AML-193 (cell line): ENCODE measurements at regions not wholly inside any gene's neighbourhood (a gene's known extent, or its start where the extent isn't known, plus 50 kb on each side); places are given as distances from the start of the nearest gene placed in this dataset.

ENCODE experiments used
- DNase-seq, 2 experiments: peaks; one replicate each; lab custom pipeline; 2025; lab: John Stamatoyannopoulos, UW

DNA sequence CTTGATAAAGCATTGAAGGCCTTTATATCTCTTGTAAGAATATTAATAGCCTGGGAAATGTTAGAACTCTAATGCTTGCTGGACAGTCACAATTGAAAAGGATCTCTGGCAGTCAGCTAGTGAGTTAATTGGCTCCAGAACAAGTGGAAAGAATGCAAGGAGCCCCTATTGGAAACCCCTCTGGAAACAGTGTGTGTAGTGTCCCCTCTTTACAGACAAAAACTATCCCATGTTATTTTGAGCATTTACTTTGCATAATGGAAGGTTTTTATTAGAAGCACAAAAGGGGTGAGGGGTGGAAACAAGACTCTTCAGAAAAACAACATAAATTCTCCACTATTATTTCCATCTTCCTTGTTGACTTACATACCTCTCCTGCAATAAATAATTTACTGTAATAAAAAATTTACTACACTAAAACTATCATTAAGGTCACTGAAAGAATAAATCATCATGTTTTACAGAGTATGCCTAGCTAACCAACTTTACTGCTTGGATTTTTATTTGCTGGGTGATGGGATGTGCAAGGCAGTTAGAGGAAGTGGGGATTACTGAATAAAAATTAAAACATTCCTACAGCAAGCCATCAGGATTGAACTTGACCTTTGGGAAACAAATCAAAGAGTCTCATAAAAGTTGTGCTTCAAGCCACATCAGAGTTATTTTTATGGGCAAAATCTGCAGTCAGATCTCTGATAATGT, 610.4 kb downstream of the TBC1D4 start:
- DNase-seq: no peak

DNA sequence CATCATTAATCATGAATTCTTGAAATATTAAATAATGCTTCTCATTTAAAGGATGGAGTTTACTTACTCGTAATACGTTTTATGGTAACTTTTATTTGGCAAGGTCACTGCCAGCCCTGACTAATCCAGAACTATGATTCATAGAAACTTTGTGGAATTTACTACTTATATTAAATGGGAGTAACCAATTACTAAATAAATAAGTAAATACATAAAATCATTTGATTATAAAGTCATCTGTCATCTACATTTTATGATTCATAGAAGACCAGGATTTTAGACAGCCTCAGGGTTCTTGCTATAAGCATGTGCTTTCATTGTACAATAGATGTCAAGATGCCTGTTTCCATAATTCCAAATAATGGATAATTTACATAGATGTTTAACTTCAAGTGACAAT, 611.1 kb downstream of the TBC1D4 start:
- no peak for DNase-seq

GRCh38 chr13:74869846-74870245, 612.1 kb downstream of the TBC1D4 start:
- DNase-seq: no peak

DNA sequence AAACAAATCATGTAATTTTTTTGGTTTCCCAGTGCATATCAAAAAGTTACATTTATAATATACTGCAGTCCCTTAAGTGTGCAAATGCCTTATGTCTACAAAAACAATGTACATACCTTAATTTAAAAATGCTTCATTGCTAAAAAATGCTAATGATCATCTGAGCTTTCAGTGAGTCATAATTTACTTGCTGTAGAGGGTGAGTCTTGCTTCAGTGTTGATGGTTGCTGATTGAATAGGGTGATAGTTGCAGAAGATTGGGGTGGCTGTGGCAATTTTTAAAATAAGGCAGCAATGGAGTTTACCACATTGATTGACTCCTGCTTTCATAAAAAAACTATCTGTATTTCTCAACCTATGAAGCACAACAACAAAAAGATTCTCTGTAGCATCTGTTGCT, 613.9 kb downstream of the TBC1D4 start:
- DNase-seq: no peak

DNA sequence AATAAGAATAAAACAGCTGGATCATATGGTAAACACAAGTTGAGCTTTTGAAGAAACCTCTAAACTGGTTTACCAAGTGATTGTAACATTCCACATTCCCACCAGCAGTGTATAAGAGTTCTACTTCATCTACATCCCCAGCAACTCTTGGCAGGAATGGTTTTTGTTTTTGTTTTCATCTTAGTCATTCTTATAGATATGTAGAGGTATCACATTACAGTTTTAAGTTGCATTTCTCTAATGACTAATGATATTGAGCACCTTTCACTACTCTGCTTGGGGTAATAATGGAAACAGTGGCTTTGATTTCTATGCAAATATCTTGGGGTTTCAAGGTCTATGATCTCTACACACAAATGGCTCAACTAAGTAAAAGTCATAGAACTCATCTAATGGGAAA, 614.5 kb downstream of the TBC1D4 start:
- no peak for DNase-seq

DNA sequence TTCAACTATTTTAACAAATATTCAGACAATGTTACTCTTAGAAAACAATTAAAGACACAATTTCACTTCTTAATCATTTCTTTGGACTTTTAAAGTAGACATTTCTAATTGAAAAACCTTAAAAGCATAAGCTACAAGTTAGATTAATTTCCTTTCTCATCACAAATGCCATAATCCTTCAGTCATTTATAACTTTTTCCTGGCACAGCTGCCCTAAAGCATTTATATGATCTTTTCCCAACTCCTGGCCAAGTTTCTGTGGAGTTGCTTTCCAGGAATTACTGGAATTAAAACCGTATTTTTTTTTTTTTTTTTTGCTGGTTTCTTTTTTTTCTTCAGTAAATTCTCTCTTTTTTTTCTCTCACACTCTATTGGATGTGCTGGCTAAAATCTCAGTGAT, 615.9 kb downstream of the TBC1D4 start:
- no peak for DNase-seq

DNA sequence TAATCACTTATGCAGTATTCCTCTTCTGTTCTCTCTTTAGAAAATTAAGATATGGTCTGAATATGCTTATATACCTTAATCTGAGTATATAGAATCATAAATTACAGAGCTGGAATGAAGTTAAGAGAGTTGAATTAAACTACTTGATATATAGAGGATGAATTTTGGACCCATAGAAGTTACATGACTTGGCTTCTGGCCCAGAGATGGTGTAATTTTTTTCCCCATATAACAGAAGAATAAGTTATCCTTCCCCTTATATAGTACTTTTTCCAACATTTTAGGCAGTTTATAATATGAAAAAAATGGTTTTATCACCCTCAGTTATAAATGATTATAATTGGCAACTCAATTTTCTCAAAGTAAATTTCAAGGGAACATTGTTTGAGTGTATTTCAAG, 616.3 kb downstream of the TBC1D4 start:
- DNase-seq: no peak

- DNase-seq: no peak
Measured at GRCh38 chr13:74860789-74861188, 621.2 kb downstream of the TBC1D4 start.

- DNase-seq: no peak
Measured at GRCh38 chr13:74850893-74851292, 631.1 kb downstream of the TBC1D4 start.

GRCh38 chr13:74847966-74848365, 634.0 kb downstream of the TBC1D4 start:
- no peak for DNase-seq

DNA sequence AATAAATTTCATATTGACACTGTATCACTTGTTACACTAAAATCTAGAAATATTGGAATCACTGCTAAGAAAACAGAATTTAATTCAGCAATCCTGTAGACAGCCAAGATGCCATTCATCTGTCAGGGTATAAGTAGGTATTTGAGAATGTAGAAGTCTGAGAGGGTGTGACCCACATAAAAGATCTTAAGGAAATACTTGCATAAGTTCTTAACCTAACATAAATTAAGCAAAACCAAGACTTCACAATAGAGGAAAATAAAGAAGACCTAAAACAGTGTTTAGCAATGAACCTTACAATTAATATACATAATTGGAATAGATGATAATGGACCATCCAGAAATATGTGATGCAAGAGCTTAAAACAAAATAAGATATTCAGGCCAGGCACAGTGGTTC, 636.2 kb downstream of the TBC1D4 start:
- DNase-seq: no peak

DNA sequence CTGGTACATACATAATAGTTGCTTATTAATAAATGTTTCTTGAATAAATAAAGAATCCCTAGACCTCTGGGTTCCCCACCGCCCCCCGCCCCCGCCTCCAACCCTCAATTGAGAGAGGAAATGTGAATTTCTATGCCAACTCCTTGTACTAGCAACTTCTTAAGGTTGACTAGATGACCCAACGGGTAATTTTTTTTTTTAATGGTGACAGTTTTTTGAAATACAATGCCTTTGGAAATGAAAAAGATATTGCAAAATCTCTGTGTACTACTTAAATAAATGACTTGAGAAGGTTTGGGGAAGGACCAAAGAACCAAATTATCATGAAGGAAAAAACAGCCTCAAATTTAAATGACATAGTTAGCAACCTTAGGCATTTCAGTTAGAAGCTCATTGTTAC, 640.3 kb downstream of the TBC1D4 start:
- DNase-seq: no peak

- DNase-seq: no peak
Measured at GRCh38 chr13:74841123-74841522, 640.8 kb downstream of the TBC1D4 start.

- no peak for DNase-seq
Measured at GRCh38 chr13:74839656-74840055, 642.3 kb downstream of the TBC1D4 start.

DNA sequence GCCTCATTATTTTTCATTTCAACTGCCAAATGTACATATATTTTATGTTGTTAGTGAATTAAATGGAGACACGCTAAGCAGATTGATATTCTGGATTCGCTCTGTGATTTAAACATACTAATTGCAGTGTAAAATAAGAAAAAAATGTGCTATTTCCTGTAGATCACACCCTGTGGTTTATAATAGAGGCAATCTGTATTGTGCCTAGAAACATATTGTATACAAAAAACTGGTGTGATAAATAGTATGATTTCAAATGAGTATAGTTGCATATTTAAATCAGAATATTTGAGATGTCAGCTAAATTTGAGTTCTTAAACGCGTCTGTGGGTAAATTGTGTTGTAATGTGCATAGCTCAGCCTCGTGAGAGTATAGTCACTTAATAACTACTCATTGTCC, 643.9 kb downstream of the TBC1D4 start:
- DNase-seq: no peak

DNA sequence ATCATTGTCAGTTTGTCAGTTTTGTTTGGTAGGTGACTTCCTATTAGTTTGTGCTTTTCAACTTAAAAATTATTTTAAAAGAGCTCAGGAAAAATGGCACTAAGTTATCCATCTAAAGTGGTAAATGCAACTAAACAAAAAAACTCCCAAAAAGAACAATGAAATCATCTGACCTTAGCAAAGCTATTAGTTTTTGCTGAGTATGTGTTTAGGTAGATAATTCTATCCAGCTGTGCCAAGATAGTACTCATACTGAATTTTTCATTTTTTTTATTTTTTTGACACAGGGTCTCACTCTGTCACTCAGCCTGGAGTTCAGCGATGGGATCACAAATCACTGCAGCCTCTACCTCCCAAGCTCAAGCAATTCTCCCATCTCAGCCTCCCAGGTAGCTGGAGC, 645.3 kb downstream of the TBC1D4 start:
- no peak for DNase-seq

- no peak for DNase-seq
Measured at GRCh38 chr13:74835579-74835978, 646.4 kb downstream of the TBC1D4 start.

GRCh38 chr13:74825938-74826246, 656.1 kb downstream of the TBC1D4 start:
- DNase-seq: no peak

DNA sequence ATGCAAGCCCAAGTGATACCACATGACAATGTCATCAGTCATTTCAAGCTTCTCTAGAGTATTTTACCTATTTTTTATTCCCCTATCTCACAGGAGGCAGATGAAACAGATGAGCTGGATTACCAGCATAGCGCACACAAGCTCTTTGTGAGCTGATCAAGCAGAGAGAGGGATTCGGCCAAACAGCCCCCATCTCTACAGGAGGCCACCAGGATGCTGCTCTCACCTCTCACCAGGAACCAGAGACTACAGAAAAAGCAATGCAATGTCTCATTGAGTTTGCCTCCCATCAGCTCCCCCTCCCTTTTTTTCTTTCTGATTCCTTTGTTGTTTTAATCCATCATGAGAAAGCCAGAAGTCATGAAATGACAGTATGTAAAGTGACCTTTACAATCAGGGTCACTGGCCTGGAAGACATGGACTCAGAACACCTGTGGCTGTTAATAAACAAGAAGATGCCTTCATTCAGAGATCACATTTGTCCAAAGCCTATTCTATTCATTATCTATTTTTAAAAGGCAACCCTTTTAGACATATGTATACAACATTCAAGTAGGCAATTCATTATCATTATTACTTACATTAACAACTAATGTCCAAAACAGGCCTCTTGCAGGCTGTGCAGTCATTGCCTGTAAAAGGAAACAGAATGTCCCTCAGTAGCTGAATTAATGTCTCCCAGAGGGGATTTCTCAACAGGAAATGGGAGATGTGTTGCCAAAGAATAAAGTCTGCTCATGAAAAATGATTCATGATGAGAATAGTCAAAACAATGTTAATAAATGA, 656.6 kb downstream of the TBC1D4 start:
- DNase-seq: no peak

GRCh38 chr13:74820809-74821208, 661.2 kb downstream of the TBC1D4 start:
- DNase-seq: no peak

GRCh38 chr13:74819549-74819948, 662.4 kb downstream of the TBC1D4 start:
- no peak for DNase-seq

GRCh38 chr13:74816737-74817136, 665.2 kb downstream of the TBC1D4 start:
- no peak for DNase-seq

- no peak for DNase-seq
Measured at GRCh38 chr13:74796157-74796556, 662.0 kb upstream of the KLF12 start.

GRCh38 chr13:74795526-74795925, 661.3 kb upstream of the KLF12 start:
- DNase-seq: no peak
